HG03378 (cell line): ENCODE measurements at regions not wholly inside any gene's neighbourhood (a gene's known extent, or its start where the extent isn't known, plus 50 kb on each side); places are given as distances from the start of the nearest gene placed in this dataset.

Source experiments
- ATAC-seq: cut with Tn5 transposase; IDR thresholded peaks from one replicate; pipeline ENCODE4 v1.9.1; 2021; ENCODE audit warnings: mild to moderate bottlenecking, moderate library complexity; ENCODE audit not compliant: unreplicated experiment

GRCh38 chr6:79864421-79864820, 82.9 kb downstream of the ELOVL4 start:
- no peak for ATAC-seq

- ATAC-seq: no peak
These were observed 83.4 kb downstream of the ELOVL4 start for GRCh38 chr6:79864001-79864400.

- ATAC-seq: no peak
These were observed 83.8 kb downstream of the ELOVL4 start for GRCh38 chr6:79863566-79863965.

GRCh38 chr6:79862711-79863110, 84.6 kb downstream of the ELOVL4 start:
- no peak for ATAC-seq

- no peak for ATAC-seq
These were observed 85.2 kb downstream of the ELOVL4 start for GRCh38 chr6:79862126-79862525.

GRCh38 chr6:79861023-79861422, 86.3 kb downstream of the ELOVL4 start:
- ATAC-seq: no peak

GRCh38 chr6:79847426-79847825, 99.9 kb downstream of the ELOVL4 start:
- no peak for ATAC-seq

- peak; percentile 70 for ATAC-seq
These were observed 104.8 kb downstream of the ELOVL4 start for GRCh38 chr6:79842376-79843040.

GRCh38 chr6:79841577-79842375, 105.6 kb downstream of the ELOVL4 start:
- ATAC-seq: peak; percentile 40

GRCh38 chr6:79838851-79839250, 108.5 kb downstream of the ELOVL4 start:
- ATAC-seq: no peak

GRCh38 chr6:79833964-79834284, 113.4 kb downstream of the ELOVL4 start:
- ATAC-seq: no peak

GRCh38 chr6:79833264-79833963, 113.9 kb downstream of the ELOVL4 start:
- ATAC-seq: no peak

GRCh38 chr6:79832723-79833122, 114.6 kb downstream of the ELOVL4 start:
- no peak for ATAC-seq

GRCh38 chr6:79824202-79824601, 123.2 kb downstream of the ELOVL4 start:
- no peak for ATAC-seq

- ATAC-seq: no peak
These were observed 125.5 kb downstream of the ELOVL4 start for GRCh38 chr6:79821859-79822258.

- ATAC-seq: no peak
These were observed 128.9 kb downstream of the ELOVL4 start for GRCh38 chr6:79818471-79818870.

GRCh38 chr6:79814940-79815339, 132.4 kb downstream of the ELOVL4 start:
- ATAC-seq: no peak

GRCh38 chr6:79813854-79814709, 133.3 kb downstream of the ELOVL4 start:
- peak; percentile 97 for ATAC-seq

- ATAC-seq: no peak
These were observed 134.1 kb downstream of the ELOVL4 start for GRCh38 chr6:79813143-79813850.

GRCh38 chr6:79812195-79812594, 135.2 kb downstream of the ELOVL4 start:
- no peak for ATAC-seq
